H1 (cell line): ENCODE measurements at regions not wholly inside any gene's neighbourhood (a gene's known extent, or its start where the extent isn't known, plus 50 kb on each side); places are given as distances from the start of the nearest gene placed in this dataset.

Source experiments
- CTCF ChIA-PET: fragments of 300-600 bp; sonication (Branson Sonifier 250); formaldehyde crosslinking; loops from one replicate; lab custom pipeline; 2021; ENCODE audit not compliant: partially characterized antibody; lab: Charles Lee
- POLR2A ChIA-PET: fragments of 300-600 bp; sonication (Branson Sonifier 250); formaldehyde crosslinking; loops from one replicate; lab custom pipeline; 2021; ENCODE audit warnings: inconsistent platforms; ENCODE audit not compliant: partially characterized antibody; lab: Charles Lee
- DNase-seq, 2 experiments: peaks; one replicate each; pipeline versions ENCODE4 v3.0.0 to v3.0.0-alpha.2; 2010 to 2022; ENCODE audit warnings: low spot score in 2 of 2, low read depth in 1 of 2, mixed read lengths in 1 of 2
- FAIRE-seq: peaks from 2 replicates; lab custom pipeline; 2011; peaks lifted over from hg19 to GRCh38; lab: Jason Lieb, UNC
- H2AFZ ChIP-seq: 2 replicates; pipeline ENCODE4 v1.8.1; 2012; ENCODE audit warnings: low read length, inconsistent platforms
- H2AK5ac ChIP-seq: 2 replicates; pipeline ENCODE4 v1.6.1; 2013; ENCODE audit warnings: low read depth, low read length
- H2BK120ac ChIP-seq: replicated peaks from 2 replicates; pipeline ENCODE3; 2013; ENCODE audit warnings: low read depth, low read length, inconsistent platforms
- H2BK12ac ChIP-seq: 2 replicates; pipeline ENCODE4 v1.6.1; 2013; ENCODE audit warnings: low read depth, low read length
- H2BK15ac ChIP-seq: 2 replicates; pipeline ENCODE4 v1.6.1; 2013; ENCODE audit warnings: low read length
- H2BK20ac ChIP-seq: 2 replicates; pipeline ENCODE4 v1.6.1; 2013; ENCODE audit warnings: low read length
- H2BK5ac ChIP-seq: 2 replicates; pipeline ENCODE4 v1.6.1; 2013; ENCODE audit warnings: low read depth, low read length
- H3K14ac ChIP-seq: 2 replicates; pipeline ENCODE4 v1.6.1; 2013; ENCODE audit warnings: inconsistent platforms; ENCODE audit not compliant: insufficient read length
- H3K18ac ChIP-seq: 2 replicates; pipeline ENCODE4 v1.6.1; 2013; ENCODE audit warnings: low read length; ENCODE audit errors: extremely low read depth
- H3K23ac ChIP-seq: 2 replicates; pipeline ENCODE4 v1.6.1; 2013; ENCODE audit warnings: inconsistent platforms; ENCODE audit not compliant: insufficient read length
- H3K23me2 ChIP-seq: 2 replicates; pipeline ENCODE4 v1.6.1; 2013; ENCODE audit warnings: low read depth, low read length
- H3K27ac ChIP-seq: 2 replicates; pipeline ENCODE4 v1.6.1; 2011; ENCODE audit warnings: low read depth, low read length, inconsistent platforms
- H3K27me3 ChIP-seq, 4 experiments: replicated peaks in 1 of 4; 1 replicate in 1 of 4; 2 replicates in 3 of 4; pipeline versions ENCODE4 v1.6.1 to v1.8.1; 2011 to 2013; ENCODE audit warnings: low read length in 3 of 4, mild to moderate bottlenecking in 3 of 4, inconsistent platforms in 2 of 4, mixed read lengths in 2 of 4, moderate library complexity in 1 of 4; ENCODE audit not compliant: control insufficient read depth in 3 of 4, insufficient read depth in 3 of 4; ENCODE audit errors: extremely low read depth in 1 of 4
- H3K36me3 ChIP-seq, 4 experiments: 2 replicates each; pipeline versions ENCODE4 v1.6.1 to v1.8.1; 2011 to 2013; ENCODE audit warnings: mild to moderate bottlenecking in 4 of 4, low read length in 3 of 4, moderate library complexity in 2 of 4, control low read depth in 1 of 4, inconsistent platforms in 1 of 4; ENCODE audit not compliant: insufficient read depth in 4 of 4, control insufficient read depth in 2 of 4
- H3K4ac ChIP-seq: replicated peaks from 2 replicates; pipeline ENCODE3; 2013; ENCODE audit warnings: low read length, low read depth, mixed read lengths, inconsistent platforms; ENCODE audit not compliant: insufficient read length
- H3K4me1 ChIP-seq, 4 experiments: replicated peaks in 1 of 4; 1 replicate in 1 of 4; 2 replicates in 3 of 4; pipeline versions ENCODE4 v1.6.1 to v1.8.1; 2011 to 2013; ENCODE audit warnings: low read length in 3 of 4, inconsistent platforms in 2 of 4, mixed read lengths in 1 of 4; ENCODE audit not compliant: insufficient read depth in 4 of 4, control insufficient read depth in 3 of 4
- H3K4me2 ChIP-seq, 2 experiments: 2 replicates each; pipeline versions ENCODE4 v1.6.1 to v1.8.1; 2011 to 2013; ENCODE audit warnings: low read depth in 2 of 2, low read length in 2 of 2, control low read depth in 1 of 2, inconsistent platforms in 1 of 2, mild to moderate bottlenecking in 1 of 2; ENCODE audit not compliant: insufficient read depth in 1 of 2
- H3K4me3 ChIP-seq, 4 experiments: fragments of 200-600, 300-600 bp in 1 of 4; sonication (generic), shearing (Covaris generic), sonication (Bioruptor Twin) in 1 of 4; 2 replicates each; pipeline versions ENCODE4 v1.5.1 to v1.8.1; 2011 to 2016; ENCODE audit warnings: low read length in 4 of 4, low read depth in 3 of 4, control low read depth in 2 of 4, inconsistent platforms in 2 of 4, mild to moderate bottlenecking in 2 of 4, mixed read lengths in 1 of 4, moderate library complexity in 1 of 4; ENCODE audit not compliant: insufficient read depth in 2 of 4; ENCODE audit errors: extremely low read depth in 1 of 4
- H3K56ac ChIP-seq: replicated peaks from 2 replicates; pipeline ENCODE3; 2013; ENCODE audit warnings: low read depth, mild to moderate bottlenecking, mixed read lengths, low read length, inconsistent platforms; ENCODE audit not compliant: insufficient read length
- H3K79me1 ChIP-seq: 2 replicates; pipeline ENCODE4 v1.6.1; 2013; ENCODE audit warnings: low read depth, low read length, control low read depth
- H3K79me2 ChIP-seq, 2 experiments: 2 replicates each; pipeline versions ENCODE4 v1.6.1 to v1.8.1; 2012 to 2013; ENCODE audit warnings: low read length in 2 of 2, mild to moderate bottlenecking in 2 of 2, inconsistent platforms in 1 of 2; ENCODE audit not compliant: insufficient read depth in 2 of 2, control insufficient read depth in 1 of 2
- H3K9ac ChIP-seq, 4 experiments: replicated peaks in 1 of 4; 1 replicate in 1 of 4; 2 replicates in 3 of 4; pipeline versions ENCODE4 v1.6.1 to v1.8.1; 2011 to 2013; ENCODE audit warnings: low read depth in 3 of 4, low read length in 3 of 4, control low read depth in 2 of 4, mild to moderate bottlenecking in 2 of 4, moderate library complexity in 2 of 4, inconsistent platforms in 1 of 4; ENCODE audit errors: extremely low read depth in 1 of 4
- H3K9me3 ChIP-seq, 2 experiments: 2 replicates each; pipeline versions ENCODE4 v1.6.1 to v1.8.1; 2012 to 2013; ENCODE audit warnings: mild to moderate bottlenecking in 2 of 2, moderate library complexity in 2 of 2, control low read depth in 1 of 2, inconsistent platforms in 1 of 2, low read depth in 1 of 2, low read length in 1 of 2, mixed read lengths in 1 of 2; ENCODE audit not compliant: insufficient read depth in 2 of 2
- H4K20me1 ChIP-seq, 2 experiments: replicated peaks in 1 of 2; 2 replicates each; pipeline versions ENCODE3 to v1.8.1; 2011 to 2013; ENCODE audit warnings: inconsistent platforms in 2 of 2, low read length in 2 of 2, mild to moderate bottlenecking in 1 of 2; ENCODE audit not compliant: insufficient read depth in 2 of 2, control insufficient read depth in 1 of 2
- H4K5ac ChIP-seq: 2 replicates; pipeline ENCODE4 v1.6.1; 2013; ENCODE audit warnings: low read length, low read depth, mixed read lengths, inconsistent platforms; ENCODE audit not compliant: insufficient read length
- H4K8ac ChIP-seq: 2 replicates; pipeline ENCODE4 v1.8.0; 2013; ENCODE audit warnings: mild to moderate bottlenecking, moderate library complexity, low read length, inconsistent platforms; ENCODE audit not compliant: insufficient read depth; ENCODE audit errors: extremely low read depth
- H4K91ac ChIP-seq: replicated peaks from 2 replicates; pipeline ENCODE3; 2013; ENCODE audit warnings: low read length, mixed read lengths, inconsistent platforms; ENCODE audit not compliant: insufficient read length
- CBX5 ChIP-seq: fragments of 300-800, 300-1000 bp; sonication (generic); IDR thresholded peaks from 2 replicates; pipeline ENCODE4 v1.7.1; 2016; ENCODE audit warnings: antibody characterized with exemption, low read length, low read depth
- FOSL1 ChIP-seq: IDR thresholded peaks from 2 replicates; pipeline ENCODE4 v1.6.1; 2011; ENCODE audit warnings: mild to moderate bottlenecking, low read depth, low read length, moderate library complexity; ENCODE audit not compliant: insufficient read depth
- WGBS, 2 experiments: shearing (Covaris generic) in 1 of 2; methylation state at CpG; one replicate each; pipeline versions ENCODE4 v1.1.6 to v1.1.7; 2013 to 2015; ENCODE audit warnings: low lambda C conversion rate in 2 of 2, mixed read lengths in 2 of 2, inconsistent platforms in 1 of 2, low coverage in 1 of 2, missing lambda C conversion rate in 1 of 2; ENCODE audit not compliant: insufficient replicate concordance in 2 of 2, insufficient coverage in 1 of 2, insufficient read length in 1 of 2; ENCODE audit errors: extremely low coverage in 1 of 2, missing lambda C conversion rate in 1 of 2; 5-methylcytosine and 5-hydroxymethylcytosine counted together
- TF ChIP-seq, protein P1 (sequence below): IDR thresholded peaks from 2 replicates; pipeline ENCODE4 v1.6.1; 2011; ENCODE audit warnings: low read length, improper control_type of control experiment

GRCh38 chr2:70371753-70372152, 69.9 kb upstream of the FAM136A start:
- no peak overlapping the region for H2BK5ac ChIP-seq
- no peak overlapping the region for H3K18ac ChIP-seq
- no peak overlapping the region for H3K4ac ChIP-seq
- no peak overlapping the region for H2BK20ac ChIP-seq
- H3K4me2 ChIP-seq: no peak overlapping the region
- no peak overlapping the region for H3K9ac ChIP-seq
- DNase-seq (no peak), FAIRE-seq (no peak)
- TF ChIP-seq FOSL1: no peak
- TF ChIP-seq, protein P1, sequence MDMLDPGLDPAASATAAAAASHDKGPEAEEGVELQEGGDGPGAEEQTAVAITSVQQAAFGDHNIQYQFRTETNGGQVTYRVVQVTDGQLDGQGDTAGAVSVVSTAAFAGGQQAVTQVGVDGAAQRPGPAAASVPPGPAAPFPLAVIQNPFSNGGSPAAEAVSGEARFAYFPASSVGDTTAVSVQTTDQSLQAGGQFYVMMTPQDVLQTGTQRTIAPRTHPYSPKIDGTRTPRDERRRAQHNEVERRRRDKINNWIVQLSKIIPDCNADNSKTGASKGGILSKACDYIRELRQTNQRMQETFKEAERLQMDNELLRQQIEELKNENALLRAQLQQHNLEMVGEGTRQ: no peak
- no peak for TF ChIP-seq CBX5
- no peak overlapping the region for H3K14ac ChIP-seq
- H3K4me1 ChIP-seq: no peaks in the 10 kb centered on the region
- no peak overlapping the region for H4K91ac ChIP-seq
- 76% methylated on average over 3 of the region's 3 CpGs; no CpG with 5 or more reads in 1 of the 2 experiments for WGBS, 2 experiments
- no peak overlapping the region for H2BK15ac ChIP-seq
- no peak overlapping the region for H4K5ac ChIP-seq
- CTCF ChIA-PET: interaction anchor here (1.2 to 1.4 kb wide), 2 partner anchors 16 to 272 kb away, joined by 3 read pairs; no protein-coding TSS in a partner anchor
- no peak overlapping the region for H3K23ac ChIP-seq
- no peak overlapping the region for H2BK12ac ChIP-seq
- no peak overlapping the region for H2AK5ac ChIP-seq
- H2BK120ac ChIP-seq: no peak overlapping the region
- POLR2A ChIA-PET: no interaction called here
- no peak overlapping the region for H3K27ac ChIP-seq
- no peak overlapping the region for H2AFZ ChIP-seq
- H3K9me3 ChIP-seq: no peaks in the 10 kb centered on the region
- H3K36me3 ChIP-seq: no peaks in the 10 kb centered on the region
- no peaks in the 10 kb centered on the region for H3K79me2 ChIP-seq
- no peak overlapping the region for H3K4me3 ChIP-seq
- H3K56ac ChIP-seq: no peak overlapping the region
- H3K23me2 ChIP-seq: no peaks in the 10 kb centered on the region
- no peaks in the 10 kb centered on the region for H4K20me1 ChIP-seq
- H4K8ac ChIP-seq: no peak overlapping the region
- no peaks in the 10 kb centered on the region; a peak in 1 of 7 replicates for H3K27me3 ChIP-seq
- no peaks in the 10 kb centered on the region for H3K79me1 ChIP-seq
